GM10248 (cell line): ENCODE measurements at regions not wholly inside any gene's neighbourhood (a gene's known extent, or its start where the extent isn't known, plus 50 kb on each side); places are given as distances from the start of the nearest gene placed in this dataset.

Experiments
- CTCF ChIA-PET: fragments of 300-600 bp; sonication (Branson Sonifier 250); formaldehyde crosslinking; extraction: SDS; loops from one replicate; lab custom pipeline; 2021; ENCODE audit warnings: antibody characterized with exemption; lab: Yijun Ruan, JAX
- POLR2A ChIA-PET: fragments of 350-650 bp; sonication (Branson Sonifier 250); formaldehyde crosslinking; extraction: SDS; loops from one replicate; lab custom pipeline; 2020; ENCODE audit warnings: antibody characterized with exemption; lab: Yijun Ruan, JAX
- DNase-seq: peaks from one replicate; pipeline ENCODE4 v3.0.0; 2012; ENCODE audit errors: extremely low spot score
- TF ChIP-seq, protein P1 (sequence below): IDR thresholded peaks from 2 replicates; pipeline ENCODE4 v1.5.1; 2012; ENCODE audit warnings: mild to moderate bottlenecking, low read depth; ENCODE audit errors: extremely low read depth, missing control alignments, control extremely low read depth

DNA sequence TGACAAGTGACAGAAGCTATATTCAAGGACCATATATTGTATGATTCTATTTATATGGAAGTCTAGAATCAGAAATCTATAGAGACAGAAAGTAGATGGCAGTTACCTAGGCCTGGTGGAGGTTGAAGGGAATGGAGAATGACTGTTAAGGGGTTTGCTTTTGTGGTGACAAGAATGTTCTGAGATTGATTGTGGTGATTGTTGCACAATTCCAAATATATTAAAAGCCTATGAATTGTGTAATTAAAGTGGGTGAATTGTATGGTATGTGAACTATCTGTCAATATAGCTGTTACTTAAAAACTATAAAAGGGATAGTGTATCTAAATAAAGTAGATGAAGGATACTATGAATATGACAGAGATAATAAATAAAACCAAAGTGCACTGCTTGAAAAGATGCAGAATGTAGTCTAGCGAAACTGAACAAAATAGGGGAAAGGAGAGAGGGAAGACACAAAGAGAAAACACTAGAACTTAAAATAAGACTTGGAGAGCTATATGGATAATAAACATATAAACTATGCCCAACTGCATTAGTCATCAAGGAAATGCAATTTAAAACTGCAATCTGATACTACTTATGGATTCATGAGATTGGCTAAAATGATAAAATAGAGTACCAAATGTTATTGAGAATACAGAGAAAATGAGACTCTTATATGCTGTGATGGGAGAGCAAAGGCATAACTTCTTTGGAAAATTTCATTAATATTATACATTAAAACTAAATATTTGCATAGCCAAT, 82.1 kb upstream of the BANK1 start:
- POLR2A ChIA-PET = no interaction called here
- TF ChIP-seq, protein P1, sequence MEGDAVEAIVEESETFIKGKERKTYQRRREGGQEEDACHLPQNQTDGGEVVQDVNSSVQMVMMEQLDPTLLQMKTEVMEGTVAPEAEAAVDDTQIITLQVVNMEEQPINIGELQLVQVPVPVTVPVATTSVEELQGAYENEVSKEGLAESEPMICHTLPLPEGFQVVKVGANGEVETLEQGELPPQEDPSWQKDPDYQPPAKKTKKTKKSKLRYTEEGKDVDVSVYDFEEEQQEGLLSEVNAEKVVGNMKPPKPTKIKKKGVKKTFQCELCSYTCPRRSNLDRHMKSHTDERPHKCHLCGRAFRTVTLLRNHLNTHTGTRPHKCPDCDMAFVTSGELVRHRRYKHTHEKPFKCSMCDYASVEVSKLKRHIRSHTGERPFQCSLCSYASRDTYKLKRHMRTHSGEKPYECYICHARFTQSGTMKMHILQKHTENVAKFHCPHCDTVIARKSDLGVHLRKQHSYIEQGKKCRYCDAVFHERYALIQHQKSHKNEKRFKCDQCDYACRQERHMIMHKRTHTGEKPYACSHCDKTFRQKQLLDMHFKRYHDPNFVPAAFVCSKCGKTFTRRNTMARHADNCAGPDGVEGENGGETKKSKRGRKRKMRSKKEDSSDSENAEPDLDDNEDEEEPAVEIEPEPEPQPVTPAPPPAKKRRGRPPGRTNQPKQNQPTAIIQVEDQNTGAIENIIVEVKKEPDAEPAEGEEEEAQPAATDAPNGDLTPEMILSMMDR = no peak
- no peak for DNase-seq
- CTCF ChIA-PET = interaction anchor here (1.2 to 2.4 kb wide), 3 partner anchors 9 to 22 kb away, joined by 3 to 6 read pairs (median 4); no protein-coding TSS in a partner anchor

DNA sequence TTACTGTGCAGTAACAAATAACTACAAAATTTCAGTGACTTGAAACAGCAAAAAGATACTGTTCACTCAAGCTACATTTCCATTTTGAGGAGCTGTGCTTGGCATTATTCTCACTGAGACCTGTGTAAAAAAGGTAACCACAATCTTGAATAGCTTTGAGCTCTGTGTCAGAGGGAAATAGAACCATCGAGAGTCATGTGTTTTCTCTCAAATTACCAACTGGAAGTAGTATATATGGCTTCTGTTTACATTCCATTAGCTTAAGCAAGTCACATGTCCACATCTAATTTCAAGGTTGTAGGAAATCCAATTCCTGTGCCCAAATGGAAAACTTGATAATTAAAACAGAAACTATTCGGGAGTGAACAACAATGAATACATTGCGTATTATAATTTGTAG, 82.9 kb upstream of the BANK1 start:
- DNase-seq = no peak
- POLR2A ChIA-PET = no interaction called here
- CTCF ChIA-PET = interaction anchor here (1.2 to 2.4 kb wide), 5 partner anchors 8 to 27 kb away, joined by 3 to 6 read pairs (median 4); no protein-coding TSS in a partner anchor

DNA sequence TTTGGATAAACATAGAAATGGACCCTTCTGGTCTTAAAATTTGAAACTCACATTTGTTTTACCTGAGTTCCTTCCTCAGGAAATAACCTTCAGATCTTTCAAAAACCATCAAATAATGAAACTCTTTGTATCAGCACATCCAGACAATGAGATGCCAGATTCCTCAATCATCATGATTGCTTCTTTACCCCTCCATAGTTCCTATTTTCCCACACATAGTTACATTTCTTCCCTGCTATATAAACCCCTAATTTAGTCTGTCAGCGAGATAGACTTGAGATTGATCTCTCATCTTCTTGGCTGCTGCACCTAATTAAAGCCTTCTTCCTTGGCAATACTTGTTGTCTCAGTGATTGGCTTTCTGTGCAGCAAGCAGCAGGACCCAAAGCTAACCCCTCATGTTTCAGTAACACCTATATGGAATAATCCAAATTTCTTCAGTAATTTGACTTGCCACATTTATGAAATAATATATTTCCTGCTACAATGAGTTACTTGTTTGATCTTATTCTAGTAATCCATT, 83.9 kb upstream of the BANK1 start:
- TF ChIP-seq, protein P1 = no peak
- CTCF ChIA-PET = interaction anchor here (1.2 to 2.4 kb wide), 4 partner anchors 7 to 28 kb away, joined by 3 to 6 read pairs (median 4); no protein-coding TSS in a partner anchor
- POLR2A ChIA-PET = no interaction called here
- DNase-seq = no peak

More for the DNA sequence above, 82.9 kb upstream of the BANK1 start:
- TF ChIP-seq, protein P1 = no peak

- DNase-seq = no peak
- TF ChIP-seq, protein P1 = no peak
- ChIA-PET CTCF (no interaction called here), POLR2A (no interaction called here)
Observed at GRCh38 chr4:101701551-101701950, 89.0 kb upstream of the BANK1 start.

DNA sequence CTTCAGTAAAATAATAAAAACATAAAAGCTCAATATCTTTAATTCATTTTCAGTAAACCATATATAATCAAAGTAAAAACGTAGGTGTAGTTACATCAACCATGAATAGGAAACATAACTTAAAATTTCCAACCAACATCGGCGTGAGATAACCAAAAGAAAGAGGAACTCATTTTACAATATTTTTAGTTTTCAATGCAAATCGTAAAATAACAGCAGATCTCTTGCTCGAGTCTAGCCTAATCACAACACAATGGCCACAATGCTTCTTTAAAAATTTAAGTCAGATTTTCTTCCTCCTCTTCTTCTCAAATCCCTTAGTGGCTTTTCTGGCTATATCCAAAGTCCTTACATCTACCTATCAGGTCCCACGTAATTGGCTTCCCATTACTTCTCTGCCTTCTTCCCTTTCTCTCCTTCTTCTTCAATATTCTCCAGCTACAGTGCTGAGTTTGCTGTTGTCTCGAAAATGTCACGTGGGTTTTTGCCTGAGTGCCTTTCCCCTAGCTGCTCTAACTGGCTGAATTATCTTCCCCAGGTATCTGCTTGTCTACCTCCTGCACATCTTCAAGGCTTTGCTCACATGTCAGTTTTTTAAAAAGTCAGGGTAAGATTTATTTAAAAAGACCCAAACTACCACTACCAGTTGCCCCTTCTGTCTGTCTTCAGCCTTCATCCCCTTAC, 90.9 kb upstream of the BANK1 start:
- no peak for DNase-seq
- ChIA-PET CTCF (interaction anchor here (1.1 kb wide), 1 partner anchor 8 kb away, joined by 6 read pairs; no protein-coding TSS in a partner anchor), POLR2A (no interaction called here)
- TF ChIP-seq, protein P1 = no peak

- no peak for DNase-seq
- CTCF ChIA-PET = no interaction called here
- TF ChIP-seq, protein P1 = no peak
- POLR2A ChIA-PET = no interaction called here
Observed at GRCh38 chr4:101697266-101697665, 93.3 kb upstream of the BANK1 start.
